BLaER1 (cell line): ENCODE measurements at regions not wholly inside any gene's neighbourhood (a gene's known extent, or its start where the extent isn't known, plus 50 kb on each side); places are given as distances from the start of the nearest gene placed in this dataset.
"Not testable (repeated sequence)": the region's sequence is repeated elsewhere in the genome, so short reads cannot be mapped to it uniquely, and the experiment has no call there.

ENCODE experiments used
- H3K27ac ChIP-seq: shearing (Covaris generic); formaldehyde crosslinking; 2 replicates; pipeline ENCODE4 v1.8.1; 2022
- H3K27me3 ChIP-seq: shearing (Covaris generic); formaldehyde crosslinking; 2 replicates; pipeline ENCODE4 v1.8.1; 2022
- H3K36me3 ChIP-seq: shearing (Covaris generic); formaldehyde crosslinking; 2 replicates; pipeline ENCODE4 v1.8.1; 2022
- H3K4me1 ChIP-seq: shearing (Covaris generic); formaldehyde crosslinking; 2 replicates; pipeline ENCODE4 v1.8.1; 2022
- H3K4me2 ChIP-seq: shearing (Covaris generic); formaldehyde crosslinking; 2 replicates; pipeline ENCODE4 v1.8.1; 2022
- H3K4me3 ChIP-seq: shearing (Covaris generic); formaldehyde crosslinking; 2 replicates; pipeline ENCODE4 v1.8.1; 2022
- H3K9ac ChIP-seq: shearing (Covaris generic); formaldehyde crosslinking; 2 replicates; pipeline ENCODE4 v1.8.1; 2022
- H3K9me3 ChIP-seq: shearing (Covaris generic); formaldehyde crosslinking; 2 replicates; pipeline ENCODE4 v1.8.1; 2022
- H4K20me1 ChIP-seq: shearing (Covaris generic); formaldehyde crosslinking; 2 replicates; pipeline ENCODE4 v1.8.1; 2022
- Cebpa-rat ChIP-seq: shearing (Covaris generic); IDR thresholded peaks from 2 replicates; pipeline ENCODE4 v1.8.1; 2022

DNA sequence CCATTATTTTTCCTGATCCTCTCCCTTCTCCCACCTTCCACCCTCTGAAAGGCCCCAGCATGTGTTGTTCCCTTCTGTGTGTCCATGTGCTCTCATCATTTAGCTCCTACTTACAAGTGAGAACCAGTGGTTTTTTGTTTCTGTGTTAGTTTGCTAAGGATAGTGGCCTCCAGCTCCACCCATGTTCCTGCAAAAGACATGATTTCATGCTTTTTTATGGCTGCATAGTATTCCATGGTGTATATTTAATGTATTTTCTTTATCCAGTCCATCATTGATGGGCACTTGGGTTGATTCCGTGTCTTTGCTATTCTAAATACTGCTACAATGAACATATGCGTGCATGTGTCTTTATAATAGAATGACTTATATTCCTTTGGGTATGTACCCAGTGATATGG is 89.4 kb upstream of the C1orf174 start:
- Histone ChIP-seq H3K9me3 (peaks cover 4% of the 10 kb centered on the region), H3K9ac (no peak overlapping the region), H4K20me1 (no peaks in the 10 kb centered on the region), H3K4me3 (no peak overlapping the region), H3K27ac (no peak overlapping the region), H3K4me2 (no peak overlapping the region), H3K4me1 (peaks cover 8% of the 10 kb centered on the region), H3K36me3 (no peaks in the 10 kb centered on the region), H3K27me3 (no peaks in the 10 kb centered on the region)
- TF ChIP-seq Cebpa-rat, result no peak

GRCh38 chr1:3992103-3992556 is 92.1 kb upstream of the C1orf174 start:
- H3K36me3 ChIP-seq, result no peaks in the 10 kb centered on the region

GRCh38 chr1:3992746-3993145 is 92.7 kb upstream of the C1orf174 start:
- Histone ChIP-seq H3K4me3 (no peak overlapping the region), H3K36me3 (no peaks in the 10 kb centered on the region), H3K27ac (no peak overlapping the region), H3K27me3 (no peaks in the 10 kb centered on the region), H3K9ac (no peak overlapping the region), H3K4me2 (no peak overlapping the region), H3K9me3 (peaks cover 4% of the 10 kb centered on the region), H4K20me1 (no peaks in the 10 kb centered on the region), H3K4me1 (no peaks in the 10 kb centered on the region)
- TF ChIP-seq Cebpa-rat, result no peak

More at GRCh38 chr1:3992103-3992556, 92.1 kb upstream of the C1orf174 start:
- Histone ChIP-seq H3K4me3 (no peak overlapping the region), H3K27me3 (no peaks in the 10 kb centered on the region), H3K27ac (no peak overlapping the region), H3K4me1 (no peaks in the 10 kb centered on the region), H4K20me1 (no peaks in the 10 kb centered on the region), H3K4me2 (no peak overlapping the region), H3K9me3 (peaks cover 4% of the 10 kb centered on the region), H3K9ac (no peak overlapping the region)
- TF ChIP-seq Cebpa-rat, result no peak

DNA sequence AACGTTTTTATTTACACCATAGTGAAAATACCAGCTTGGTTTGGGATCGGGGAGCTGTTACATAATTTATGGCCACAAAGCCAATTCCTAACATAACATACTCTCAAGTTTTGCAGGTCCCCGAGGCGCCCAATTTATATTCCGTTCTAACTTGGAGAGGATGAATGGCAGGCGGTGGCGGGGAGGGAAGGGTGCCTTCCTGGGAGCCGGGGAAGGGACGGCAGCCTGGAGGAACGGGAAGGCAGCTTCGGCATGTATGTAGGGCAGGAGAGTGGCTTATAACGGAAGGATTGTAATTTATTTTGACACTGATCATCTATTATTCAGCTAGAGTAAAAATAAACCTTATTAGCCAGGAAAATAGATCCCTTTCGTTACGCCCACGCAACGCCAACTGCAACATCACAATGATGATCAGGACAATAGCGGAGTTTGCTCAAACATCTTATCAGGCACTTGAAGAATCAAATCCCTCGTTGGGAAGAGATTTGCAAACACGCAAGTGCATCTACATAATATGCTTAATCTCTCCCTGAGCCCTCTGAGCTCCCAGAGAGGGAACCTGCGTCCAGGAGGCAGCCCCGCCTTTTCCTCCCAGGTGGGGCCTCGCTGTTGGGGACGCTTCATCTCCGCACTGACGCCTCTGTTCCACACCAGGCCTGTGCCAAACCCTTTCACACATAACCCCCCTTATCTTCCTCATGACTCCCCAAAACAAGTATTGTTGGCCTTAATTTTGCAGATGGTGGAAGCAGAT is 93.7 kb upstream of the C1orf174 start:
- no peaks in the 10 kb centered on the region for H3K4me1 ChIP-seq
- H3K9ac ChIP-seq, result no peak overlapping the region
- H4K20me1 ChIP-seq, result no peaks in the 10 kb centered on the region
- H3K4me3 ChIP-seq, result no peak overlapping the region
- no peak overlapping the region for H3K4me2 ChIP-seq
- no peaks in the 10 kb centered on the region for H3K36me3 ChIP-seq
- peaks cover 4% of the 10 kb centered on the region for H3K9me3 ChIP-seq
- TF ChIP-seq Cebpa-rat, result no peak
- H3K27me3 ChIP-seq, result no peaks in the 10 kb centered on the region
- no peak overlapping the region for H3K27ac ChIP-seq

GRCh38 chr1:3995141-3995780 is 95.2 kb upstream of the C1orf174 start:
- TF ChIP-seq Cebpa-rat, result no peak
- Histone ChIP-seq H3K9me3 (peaks cover 4% of the 10 kb centered on the region), H3K4me2 (no peak overlapping the region), H3K4me1 (peaks cover 13% of the 10 kb centered on the region), H3K4me3 (no peak overlapping the region), H3K27ac (no peak overlapping the region), H4K20me1 (no peaks in the 10 kb centered on the region), H3K36me3 (no peaks in the 10 kb centered on the region), H3K9ac (no peak overlapping the region), H3K27me3 (peaks cover 4% of the 10 kb centered on the region; the same call in 1 of the 2 replicates)

GRCh38 chr1:3996846-3997705 is 97.0 kb upstream of the C1orf174 start:
- Histone ChIP-seq H3K4me2 (no peak overlapping the region), H3K27me3 (peaks cover 11% of the 10 kb centered on the region; the same call in 1 of the 2 replicates), H3K4me1 (peaks cover 31% of the 10 kb centered on the region), H3K9ac (no peak overlapping the region), H4K20me1 (no peaks in the 10 kb centered on the region), H3K9me3 (no peaks in the 10 kb centered on the region), H3K36me3 (no peaks in the 10 kb centered on the region), H3K4me3 (no peak overlapping the region), H3K27ac (no peak overlapping the region)
- no peak for TF ChIP-seq Cebpa-rat

DNA sequence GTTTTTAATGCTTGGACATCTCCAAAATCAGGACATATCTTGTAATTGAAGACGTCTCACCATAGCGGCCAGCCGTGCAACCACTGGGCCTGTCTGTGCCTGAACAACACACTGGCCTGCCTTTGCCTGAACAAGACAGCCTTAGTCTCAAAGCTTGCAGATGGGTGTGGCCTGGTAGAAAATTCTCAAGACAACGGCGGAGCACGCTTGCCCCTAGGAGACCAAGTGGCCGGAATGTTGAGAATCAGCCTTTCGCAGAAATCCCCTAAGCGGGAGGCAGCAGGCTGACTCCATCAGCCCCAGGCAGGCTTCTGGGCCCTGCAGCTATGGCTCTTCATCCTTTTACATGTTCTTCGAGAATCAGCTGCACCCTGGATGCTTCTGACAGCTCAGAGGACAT is 98.0 kb upstream of the C1orf174 start:
- Histone ChIP-seq H3K36me3 (no peaks in the 10 kb centered on the region), H3K4me1 (peaks cover 35% of the 10 kb centered on the region), H3K27ac (no peak overlapping the region), H3K9ac (no peak overlapping the region), H4K20me1 (no peaks in the 10 kb centered on the region), H3K27me3 (peaks cover 11% of the 10 kb centered on the region; the same call in 1 of the 2 replicates), H3K4me3 (no peak overlapping the region), H3K9me3 (no peaks in the 10 kb centered on the region), H3K4me2 (no peak overlapping the region)
- TF ChIP-seq Cebpa-rat, result no peak

- Histone ChIP-seq H3K4me1 (peaks cover 41% of the 10 kb centered on the region), H3K27me3 (peaks cover 11% of the 10 kb centered on the region; the same call in 1 of the 2 replicates), H3K4me2 (peak overlapping the region; percentile 76)
- not testable (repeated sequence) for H3K9me3 ChIP-seq, H3K27ac ChIP-seq, H3K4me3 ChIP-seq, H3K36me3 ChIP-seq, H4K20me1 ChIP-seq, H3K9ac ChIP-seq
Observed at GRCh38 chr1:3999514-3999913, 99.4 kb upstream of the C1orf174 start.

DNA sequence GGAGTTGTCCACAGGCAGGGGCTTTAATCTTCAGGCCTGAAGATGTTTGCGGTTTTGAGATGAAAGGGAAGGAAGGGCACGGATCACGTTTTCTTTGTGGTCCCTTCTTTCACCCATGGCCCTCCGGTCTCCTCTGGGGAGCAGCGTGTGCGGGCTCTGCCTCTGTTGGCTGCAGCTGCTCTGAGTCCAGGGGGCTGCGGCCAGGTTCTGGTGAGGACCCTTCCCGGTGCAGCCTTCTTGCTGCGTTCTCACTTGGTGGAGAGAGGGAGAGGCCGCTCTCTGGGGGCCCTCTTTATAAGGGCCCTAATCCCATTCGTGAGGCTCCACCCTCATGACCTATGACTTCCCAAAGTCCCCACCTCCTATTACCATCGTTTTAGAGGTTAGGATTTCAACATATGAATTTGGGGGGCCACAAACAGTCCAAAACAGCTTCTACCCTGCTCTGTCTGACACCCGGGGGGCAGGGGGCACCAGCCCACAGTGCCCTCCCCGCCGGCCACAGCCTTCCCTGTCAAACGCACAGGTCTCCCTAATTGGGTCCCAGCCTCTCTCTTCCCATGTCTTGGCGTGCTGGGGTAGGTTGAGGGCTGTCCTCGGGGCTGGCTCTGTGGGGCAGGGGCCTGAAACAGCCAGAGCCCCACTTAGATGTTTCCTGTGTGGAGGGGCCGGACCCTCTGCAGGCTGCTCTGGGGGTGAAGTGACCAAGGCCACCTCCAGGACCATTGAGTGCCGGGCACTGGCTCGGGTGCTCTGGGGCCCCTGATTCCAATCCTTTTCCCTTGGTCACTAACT is 100.1 kb upstream of the C1orf174 start:
- TF ChIP-seq Cebpa-rat, result no peak
- Histone ChIP-seq H3K9me3 (no peaks in the 10 kb centered on the region), H3K9ac (no peak overlapping the region), H3K4me1 (peaks cover 47% of the 10 kb centered on the region), H3K27ac (0 out of 2 replicates have a peak overlapping the region, but pooled peaks have one; percentile 9), H3K27me3 (peaks cover 11% of the 10 kb centered on the region; the same call in 1 of the 2 replicates), H4K20me1 (no peaks in the 10 kb centered on the region), H3K4me2 (peak overlapping the region; percentile 76), H3K36me3 (no peaks in the 10 kb centered on the region), H3K4me3 (no peak overlapping the region)
